ENCODE measurements at regions not wholly inside any gene's neighbourhood (a gene's known extent, or its start where the extent isn't known, plus 50 kb on each side); places are given as distances from the start of the nearest gene placed in this dataset.

- TF ChIP-seq CTCF (IDR thresholded peaks at IDR 0.05) (no peak), JUND (IDR thresholded peaks at IDR 0.05) (no peak)
Measured at GRCh38 chr2:118244686-118245085, 156.4 kb downstream of the INSIG2 start (continued).

GRCh38 chr2:118243031-118243430 is 154.8 kb downstream of the INSIG2 start:
- 0% methylated on average over 2 of the region's 2 CpGs for WGBS (ENCODE audit: low lambda C conversion rate)
- H3K4me2 ChIP-seq, result no peak overlapping the region
- no peak overlapping the region for H2AFZ ChIP-seq (ENCODE audit: low read depth)
- no peaks in the 10 kb centered on the region for H3F3A ChIP-seq (replicated peaks; ENCODE audit: insufficient read depth)
- H3K9me3 ChIP-seq, result no peaks in the 10 kb centered on the region
- no peaks in the 10 kb centered on the region for H3K9me2 ChIP-seq
- ChIA-PET CTCF (interaction anchor here (0.5 to 0.7 kb wide), 2 partner anchors 194 to 612 kb away, joined by 3 to 4 read pairs; no protein-coding TSS in a partner anchor), POLR2A (no interaction called here)
- H3K36me3 ChIP-seq (replicated peaks in 1 of 2; ENCODE audit: control insufficient read depth in 1 of 2, insufficient read depth in 2 of 2, low read length in 1 of 2), result no peaks in the 10 kb centered on the region
- no peak for DNase-seq
- no peaks in the 10 kb centered on the region for H4K20me1 ChIP-seq (ENCODE audit: insufficient read depth)
- H3K27ac ChIP-seq (ENCODE audit: low read depth in 2 of 2, low read length in 1 of 2), result no peak overlapping the region
- no peak overlapping the region for H3K4me3 ChIP-seq (ENCODE audit: low read depth in 2 of 2, low read length in 1 of 2)
- no peaks in the 10 kb centered on the region; the same call in 1 of the 2 replicates for H3K27me3 ChIP-seq (ENCODE audit: insufficient read depth)
- H3K9ac ChIP-seq, result no peak overlapping the region
- H3K4me1 ChIP-seq (ENCODE audit: control insufficient read depth in 1 of 2, insufficient read depth in 2 of 2, low read depth in 1 of 2, low read length in 1 of 2), result no peaks in the 10 kb centered on the region
- no peaks in the 10 kb centered on the region for H3K79me2 ChIP-seq (ENCODE audit: insufficient read depth)
- TF ChIP-seq RCOR1 (IDR thresholded peaks at IDR 0.05; ENCODE audit: low read length), result no peak
- TF ChIP-seq YY1 (IDR thresholded peaks at IDR 0.05; ENCODE audit: low read depth), result no peak
- no peak for TF ChIP-seq GABPA (IDR thresholded peaks at IDR 0.05; ENCODE audit: low read depth)
- TF ChIP-seq ELF1 (IDR thresholded peaks at IDR 0.05), result no peak
- TF ChIP-seq MAX (IDR thresholded peaks at IDR 0.05; ENCODE audit: low read depth), result no peak
- no peak for TF ChIP-seq FOXM1 (IDR thresholded peaks at IDR 0.05; ENCODE audit: low read depth)
- no peak for TF ChIP-seq EP300 (IDR thresholded peaks at IDR 0.05; ENCODE audit: borderline replicate concordance in 1 of 2, low read depth in 1 of 2, low read length in 1 of 2)
- no peak for TF ChIP-seq CTCF (IDR thresholded peaks at IDR 0.05)
- TF ChIP-seq PBX3 (IDR thresholded peaks at IDR 0.05), result no peak
- no peak for TF ChIP-seq MXI1 (IDR thresholded peaks at IDR 0.05; ENCODE audit: low read depth, low read length)
- TF ChIP-seq TAF1 (IDR thresholded peaks at IDR 0.05; ENCODE audit: borderline replicate concordance, low read depth, low read length), result no peak
- no peak for TF ChIP-seq POLR2AphosphoS5 (IDR thresholded peaks at IDR 0.05; ENCODE audit: low read depth, low read length)
- no peak for TF ChIP-seq ZBTB33 (IDR thresholded peaks at IDR 0.05; ENCODE audit: borderline replicate concordance, low read depth)
